ENCODE measurements at regions not wholly inside any gene's neighbourhood (a gene's known extent, or its start where the extent isn't known, plus 50 kb on each side); places are given as distances from the start of the nearest gene placed in this dataset.

- no peak for DNase-seq (ENCODE audit: low read depth)
- no peak for TF ChIP-seq CTCF (IDR thresholded peaks at IDR 0.05; ENCODE audit: control insufficient read depth, insufficient read depth, low read depth, low read length, missing control alignments)
- H3K4me3 ChIP-seq (ENCODE audit: control insufficient read depth, low read depth, low read length): no peak overlapping the region
Observed at GRCh38 chr14:65915125-65915524, 502.6 kb downstream of the FUT8 start.

GRCh38 chr14:65916055-65916454 is 503.5 kb downstream of the FUT8 start:
- DNase-seq (ENCODE audit: low read depth): no peak
- TF ChIP-seq CTCF (IDR thresholded peaks at IDR 0.05; ENCODE audit: control insufficient read depth, insufficient read depth, low read depth, low read length, missing control alignments): no peak
- no peak overlapping the region for H3K4me3 ChIP-seq (ENCODE audit: control insufficient read depth, low read depth, low read length)

GRCh38 chr14:65920996-65921395 is 508.5 kb downstream of the FUT8 start:
- no peak for DNase-seq (ENCODE audit: low read depth)

GRCh38 chr14:65922142-65922541 is 509.6 kb downstream of the FUT8 start:
- TF ChIP-seq CTCF (IDR thresholded peaks at IDR 0.05; ENCODE audit: control insufficient read depth, insufficient read depth, low read depth, low read length, missing control alignments): no peak
- no peak for DNase-seq (ENCODE audit: low read depth)

More at GRCh38 chr14:65920996-65921395, 508.5 kb downstream of the FUT8 start:
- no peak overlapping the region for H3K4me3 ChIP-seq (ENCODE audit: control insufficient read depth, low read depth, low read length)
- TF ChIP-seq CTCF (IDR thresholded peaks at IDR 0.05; ENCODE audit: control insufficient read depth, insufficient read depth, low read depth, low read length, missing control alignments): no peak

GRCh38 chr14:65926504-65926903 is 514.0 kb downstream of the FUT8 start:
- H3K4me3 ChIP-seq (ENCODE audit: control insufficient read depth, low read depth, low read length): no peak overlapping the region
- TF ChIP-seq CTCF (IDR thresholded peaks at IDR 0.05; ENCODE audit: control insufficient read depth, insufficient read depth, low read depth, low read length, missing control alignments): no peak
- no peak for DNase-seq (ENCODE audit: low read depth)

More at GRCh38 chr14:65922142-65922541, 509.6 kb downstream of the FUT8 start:
- no peak overlapping the region for H3K4me3 ChIP-seq (ENCODE audit: control insufficient read depth, low read depth, low read length)

- no peak for TF ChIP-seq CTCF (IDR thresholded peaks at IDR 0.05; ENCODE audit: control insufficient read depth, insufficient read depth, low read depth, low read length, missing control alignments)
- DNase-seq (ENCODE audit: low read depth): no peak
- no peak overlapping the region for H3K4me3 ChIP-seq (ENCODE audit: control insufficient read depth, low read depth, low read length)
Observed at GRCh38 chr14:65926935-65927700, 514.6 kb downstream of the FUT8 start.

Data from AG09309 (cell line).